ENCODE measurements at regions not wholly inside any gene's neighbourhood (a gene's known extent, or its start where the extent isn't known, plus 50 kb on each side); places are given as distances from the start of the nearest gene placed in this dataset.

- POLR2A ChIA-PET (ENCODE audit: low non-redundant PET) = no interaction called here
- no peaks in the 10 kb centered on the region for H3K9me3 ChIP-seq (ENCODE audit: low read depth, low read length, poor library complexity, severe bottlenecking)
- no peak for DNase-seq (ENCODE audit: low spot score)
- CTCF ChIA-PET = no interaction called here
- TF ChIP-seq CTCF (conservative IDR thresholded peaks at IDR 0.05; ENCODE audit: low read depth, low read length) = peak; percentile 27; the same call in 1 of the 2 replicates
- TF ChIP-seq EZH2 (IDR thresholded peaks at IDR 0.05; ENCODE audit: borderline replicate concordance, low read depth, low read length, poor library complexity, severe bottlenecking) = no peak
- H3K4me1 ChIP-seq (ENCODE audit: insufficient read depth, low read length, poor library complexity, severe bottlenecking) = no peaks in the 10 kb centered on the region
- H3K27ac ChIP-seq (ENCODE audit: low read depth, low read length, poor library complexity, severe bottlenecking) = no peak overlapping the region
- intact Hi-C loops (cut with micrococcal nuclease; ENCODE audit: unreplicated experiment) = no loop called here
- BruUV-seq (replicated peaks) = no TSS peak
- H3K4me3 ChIP-seq (ENCODE audit: low read depth, low read length, poor library complexity, severe bottlenecking) = no peak overlapping the region
- no peaks in the 10 kb centered on the region for H3K36me3 ChIP-seq (ENCODE audit: insufficient read depth, low read length, poor library complexity, severe bottlenecking)
- H3K27me3 ChIP-seq (replicated peaks; ENCODE audit: insufficient read depth, low read depth, low read length, poor library complexity) = no peaks in the 10 kb centered on the region
These were observed 71.8 kb downstream of the C4orf33 start for GRCh38 chr4:129167640-129168260.

GRCh38 chr4:129172181-129172580 lies 76.2 kb downstream of the C4orf33 start:
- Histone ChIP-seq H3K27ac (ENCODE audit: low read depth, low read length, poor library complexity, severe bottlenecking) (no peak overlapping the region), H3K9me3 (ENCODE audit: low read depth, low read length, poor library complexity, severe bottlenecking) (no peaks in the 10 kb centered on the region), H3K4me3 (ENCODE audit: low read depth, low read length, poor library complexity, severe bottlenecking) (no peak overlapping the region), H3K4me1 (ENCODE audit: insufficient read depth, low read length, poor library complexity, severe bottlenecking) (no peaks in the 10 kb centered on the region), H3K27me3 (replicated peaks; ENCODE audit: insufficient read depth, low read depth, low read length, poor library complexity) (no peaks in the 10 kb centered on the region), H3K36me3 (ENCODE audit: insufficient read depth, low read length, poor library complexity, severe bottlenecking) (no peaks in the 10 kb centered on the region)
- TF ChIP-seq CTCF (conservative IDR thresholded peaks at IDR 0.05; ENCODE audit: low read depth, low read length) (no peak), EZH2 (IDR thresholded peaks at IDR 0.05; ENCODE audit: borderline replicate concordance, low read depth, low read length, poor library complexity, severe bottlenecking) (no peak)
- DNase-seq (ENCODE audit: low spot score) = no peak
- POLR2A ChIA-PET (ENCODE audit: low non-redundant PET) = no interaction called here
- intact Hi-C loops (cut with micrococcal nuclease; ENCODE audit: unreplicated experiment) = no loop called here
- no TSS peak for BruUV-seq (replicated peaks)
- CTCF ChIA-PET = no interaction called here

GRCh38 chr4:129176864-129177263 lies 80.9 kb downstream of the C4orf33 start:
- intact Hi-C loops (cut with micrococcal nuclease; ENCODE audit: unreplicated experiment) = no loop called here
- H3K9me3 ChIP-seq (ENCODE audit: low read depth, low read length, poor library complexity, severe bottlenecking) = no peaks in the 10 kb centered on the region
- no peaks in the 10 kb centered on the region for H3K4me1 ChIP-seq (ENCODE audit: insufficient read depth, low read length, poor library complexity, severe bottlenecking)
- ChIA-PET POLR2A (ENCODE audit: low non-redundant PET) (no interaction called here), CTCF (no interaction called here)
- H3K36me3 ChIP-seq (ENCODE audit: insufficient read depth, low read length, poor library complexity, severe bottlenecking) = no peaks in the 10 kb centered on the region
- H3K4me3 ChIP-seq (ENCODE audit: low read depth, low read length, poor library complexity, severe bottlenecking) = no peak overlapping the region
- H3K27me3 ChIP-seq (replicated peaks; ENCODE audit: insufficient read depth, low read depth, low read length, poor library complexity) = no peaks in the 10 kb centered on the region
- H3K27ac ChIP-seq (ENCODE audit: low read depth, low read length, poor library complexity, severe bottlenecking) = no peak overlapping the region
- BruUV-seq (replicated peaks) = no TSS peak
- TF ChIP-seq EZH2 (IDR thresholded peaks at IDR 0.05; ENCODE audit: borderline replicate concordance, low read depth, low read length, poor library complexity, severe bottlenecking) (no peak), CTCF (conservative IDR thresholded peaks at IDR 0.05; ENCODE audit: low read depth, low read length) (no peak)
- DNase-seq (ENCODE audit: low spot score) = no peak

Measured in A673 (cell line).